ENCODE measurements at regions not wholly inside any gene's neighbourhood (a gene's known extent, or its start where the extent isn't known, plus 50 kb on each side); places are given as distances from the start of the nearest gene placed in this dataset.

GRCh38 chr7:33792547-33793105 is 112.7 kb upstream of the BMPER start:
- intact Hi-C loops (cut with DNase I; ENCODE audit: low total_unique reads) = no loop called here
- Histone ChIP-seq H3K27ac (no peak overlapping the region), H3K27me3 (no peaks in the 10 kb centered on the region), H3K9me3 (no peaks in the 10 kb centered on the region), H3K36me3 (no peaks in the 10 kb centered on the region), H3K4me3 (no peak overlapping the region), H3K4me1 (no peaks in the 10 kb centered on the region)
- no peak for TF ChIP-seq CTCF (IDR thresholded peaks at IDR 0.05)
- no peak for TF ChIP-seq EP300 (IDR thresholded peaks at IDR 0.05)
- TF ChIP-seq POLR2AphosphoS5 (IDR thresholded peaks at IDR 0.05) = no peak
- TF ChIP-seq POLR2A (IDR thresholded peaks at IDR 0.05) = no peak
- DNase-seq = no peak
- WGBS, 5 donors = 87 to 98% (median 93%) methylated on average over 4 of the region's 4 CpGs

- TF ChIP-seq EP300 (IDR thresholded peaks at IDR 0.05) (no peak), CTCF (IDR thresholded peaks at IDR 0.05) (no peak), POLR2A (IDR thresholded peaks at IDR 0.05) (no peak), POLR2AphosphoS5 (IDR thresholded peaks at IDR 0.05) (no peak)
- no peaks in the 10 kb centered on the region for H3K4me1 ChIP-seq
- intact Hi-C loops (cut with DNase I; ENCODE audit: low total_unique reads) = no loop called here
- H3K27ac ChIP-seq = no peak overlapping the region
- no peaks in the 10 kb centered on the region for H3K36me3 ChIP-seq
- no peak for DNase-seq
- H3K9me3 ChIP-seq = no peaks in the 10 kb centered on the region
- H3K27me3 ChIP-seq = no peaks in the 10 kb centered on the region
- 90 to 97% (median 94%) methylated on average over 2 of the region's 2 CpGs for WGBS, 5 donors
- no peak overlapping the region for H3K4me3 ChIP-seq
Measured at GRCh38 chr7:33793616-33794015, 111.7 kb upstream of the BMPER start.

GRCh38 chr7:33794419-33794818 is 110.9 kb upstream of the BMPER start:
- no peak for DNase-seq
- WGBS, 5 donors = 84 to 97% (median 95%) methylated on average over 6 of the region's 6 CpGs
- H3K27ac ChIP-seq = no peak overlapping the region
- H3K9me3 ChIP-seq = no peaks in the 10 kb centered on the region
- no peak overlapping the region for H3K4me3 ChIP-seq
- no peaks in the 10 kb centered on the region for H3K36me3 ChIP-seq
- H3K27me3 ChIP-seq = no peaks in the 10 kb centered on the region
- intact Hi-C loops (cut with DNase I; ENCODE audit: low total_unique reads) = no loop called here
- H3K4me1 ChIP-seq = no peaks in the 10 kb centered on the region
- TF ChIP-seq EP300 (IDR thresholded peaks at IDR 0.05) (no peak), CTCF (IDR thresholded peaks at IDR 0.05) (no peak), POLR2A (IDR thresholded peaks at IDR 0.05) (no peak), POLR2AphosphoS5 (IDR thresholded peaks at IDR 0.05) (no peak)

- no peaks in the 10 kb centered on the region for H3K9me3 ChIP-seq
- DNase-seq = no peak
- H3K4me1 ChIP-seq = no peaks in the 10 kb centered on the region
- 87 to 98% (median 89%) methylated on average over 6 of the region's 6 CpGs for WGBS, 5 donors
- no peaks in the 10 kb centered on the region for H3K36me3 ChIP-seq
- no peaks in the 10 kb centered on the region for H3K27me3 ChIP-seq
- intact Hi-C loops (cut with DNase I; ENCODE audit: low total_unique reads) = no loop called here
- H3K4me3 ChIP-seq = no peak overlapping the region
- no peak overlapping the region for H3K27ac ChIP-seq
- TF ChIP-seq EP300 (IDR thresholded peaks at IDR 0.05) = no peak
- no peak for TF ChIP-seq CTCF (IDR thresholded peaks at IDR 0.05)
- TF ChIP-seq POLR2A (IDR thresholded peaks at IDR 0.05) = no peak
- TF ChIP-seq POLR2AphosphoS5 (IDR thresholded peaks at IDR 0.05) = no peak
Measured at GRCh38 chr7:33794959-33795358, 110.4 kb upstream of the BMPER start.

All from stomach (tissue), 8 donors.